K562 (cell line): ENCODE measurements at regions not wholly inside any gene's neighbourhood (a gene's known extent, or its start where the extent isn't known, plus 50 kb on each side); places are given as distances from the start of the nearest gene placed in this dataset.

Source experiments
- ATAC-seq: fragments of 200-7000 bp; cut with Tn5 transposase; 3 replicates; pipeline ENCODE4 v1.9.1; 2020; ENCODE audit warnings: moderate library complexity
- BruUV-seq: library from RNA; stranded (reverse); fragments of 400-500 nt; replicated peaks from 2 replicates; lab custom pipeline; 2021; lab: Mats Ljungman, UMichigan
- CTCF ChIA-PET: fragments of 300-600 bp; formaldehyde crosslinking; extraction: SDS; loops from one replicate; lab custom pipeline; 2021; ENCODE audit warnings: low intra/inter-chr PET ratio; lab: Yijun Ruan, JAX
- POLR2A ChIA-PET: fragments of 300-600, 350-650 bp; sonication (Branson Sonifier 250); formaldehyde crosslinking; extraction: SDS; loops from one replicate; lab custom pipeline; 2021; ENCODE audit warnings: antibody characterized with exemption, inconsistent platforms; lab: Yijun Ruan, JAX
- DNase-seq, 4 experiments: peaks; one replicate each; pipeline versions ENCODE4 v3.0.0 to v3.0.0-alpha.2; 2011 to 2018; ENCODE audit warnings: low spot score in 3 of 4, mixed read lengths in 3 of 4; ENCODE audit errors: extremely low read depth in 1 of 4
- FAIRE-seq: peaks from 2 replicates; lab custom pipeline; 2011; peaks lifted over from hg19 to GRCh38; lab: Jason Lieb, UNC
- H2AFZ ChIP-seq: 2 replicates; pipeline ENCODE4 v1.6.0; 2011; ENCODE audit warnings: low read depth, low read length, control low read depth, inconsistent platforms
- H3K27ac ChIP-seq: fragments of 200-600 bp; 3 replicates; pipeline ENCODE4 v1.8.0; 2011; ENCODE audit warnings: low read depth, mild to moderate bottlenecking, control low read depth, inconsistent platforms, low read length, moderate library complexity, mixed read lengths; ENCODE audit errors: extremely low read depth
- H3K27me3 ChIP-seq, 2 experiments: fragments of 300-600 bp in 1 of 2; 2 replicates in 1 of 2; 3 replicates in 1 of 2; pipeline versions ENCODE4 v1.6.0 to v1.8.0; 2011; ENCODE audit warnings: inconsistent platforms in 2 of 2, low read length in 2 of 2, mild to moderate bottlenecking in 1 of 2, mixed read lengths in 1 of 2, moderate library complexity in 1 of 2; ENCODE audit not compliant: control insufficient read depth in 2 of 2, insufficient read depth in 2 of 2
- H3K36me3 ChIP-seq: fragments of 300-600 bp; 3 replicates; pipeline ENCODE4 v1.8.0; 2011; ENCODE audit warnings: mild to moderate bottlenecking, low read length, inconsistent platforms; ENCODE audit not compliant: control insufficient read depth, insufficient read depth
- H3K4me1 ChIP-seq, 2 experiments: fragments of 200-600 bp in 1 of 2; replicated peaks in 1 of 2; 2 replicates in 1 of 2; 3 replicates in 1 of 2; pipeline versions ENCODE4 v1.5.1 to v1.8.0; 2011; ENCODE audit warnings: inconsistent platforms in 2 of 2, low read length in 2 of 2, mild to moderate bottlenecking in 1 of 2, mixed read lengths in 1 of 2, moderate library complexity in 1 of 2; ENCODE audit not compliant: control insufficient read depth in 2 of 2, insufficient read depth in 2 of 2
- H3K4me2 ChIP-seq: 2 replicates; pipeline ENCODE4 v1.6.1; 2011; ENCODE audit warnings: low read length, control low read depth, inconsistent platforms, mixed read lengths; ENCODE audit not compliant: insufficient read depth
- H3K4me3 ChIP-seq: fragments of 200-600 bp; sonication (generic), shearing (Covaris generic); 2 replicates; pipeline ENCODE4 v1.5.1; 2016; ENCODE audit warnings: control low read depth, inconsistent platforms
- H3K79me2 ChIP-seq: fragments of 200-600 bp; 3 replicates; pipeline ENCODE4 v1.8.0; 2011; ENCODE audit warnings: low read length, inconsistent platforms; ENCODE audit not compliant: control insufficient read depth, insufficient read depth
- H3K9ac ChIP-seq, 2 experiments: 2 replicates each; pipeline versions ENCODE4 v1.6.0 to v1.6.1; 2011; ENCODE audit warnings: low read depth in 2 of 2, low read length in 2 of 2, control low read depth in 1 of 2, inconsistent platforms in 1 of 2, mild to moderate bottlenecking in 1 of 2, mixed read lengths in 1 of 2; ENCODE audit not compliant: insufficient read depth in 1 of 2
- H3K9me1 ChIP-seq: one replicate; pipeline ENCODE4 v1.6.0; 2011; ENCODE audit warnings: inconsistent platforms, mild to moderate bottlenecking, low read length, moderate library complexity; ENCODE audit not compliant: control insufficient read depth, insufficient read depth
- H3K9me3 ChIP-seq: replicated peaks from 2 replicates; pipeline ENCODE4 v1.5.1; 2011; ENCODE audit warnings: low read depth, low read length, inconsistent platforms; ENCODE audit not compliant: control insufficient read depth, insufficient read depth
- H4K20me1 ChIP-seq: replicated peaks from 2 replicates; pipeline ENCODE4 v1.6.1; 2011; ENCODE audit warnings: low read length, inconsistent platforms, mixed read lengths; ENCODE audit not compliant: control insufficient read depth, insufficient read depth
- EHMT2 ChIP-seq: fragments of 450-650 bp; IDR thresholded peaks from 2 replicates; pipeline ENCODE4 v1.6.1; 2018; ENCODE audit warnings: antibody characterized with exemption
- JUN ChIP-seq, 2 experiments: sonication (generic) in 1 of 2; formaldehyde crosslinking in 1 of 2; IDR thresholded peaks; 2 replicates each; pipeline versions ENCODE4 v1.6.1 to v1.8.0; 2012 to 2022; ENCODE audit warnings: borderline replicate concordance in 2 of 2, mild to moderate bottlenecking in 2 of 2, improper control_type of control experiment in 1 of 2, low read depth in 1 of 2, low read length in 1 of 2, missing genetic modification reagents in 1 of 2
- MEIS2 ChIP-seq: fragments of 450-650 bp; IDR thresholded peaks from 2 replicates; pipeline ENCODE4 v1.6.1; 2014; ENCODE audit warnings: mild to moderate bottlenecking; ENCODE audit not compliant: partially characterized antibody
- PBX2 ChIP-seq, 2 experiments: IDR thresholded peaks in 1 of 2; conservative IDR thresholded peaks in 1 of 2; 2 replicates each; pipeline ENCODE4 v1.6.1; 2016; ENCODE audit warnings: low read depth in 2 of 2, mild to moderate bottlenecking in 1 of 2, missing compliant biosample characterization in 1 of 2, missing genetic modification characterization in 1 of 2, moderate library complexity in 1 of 2
- SNIP1 ChIP-seq: fragments of 450-650 bp; IDR thresholded peaks from 2 replicates; pipeline ENCODE4 v1.7.1; 2017; ENCODE audit warnings: low read depth, mild to moderate bottlenecking
- SPI1 ChIP-seq: IDR thresholded peaks from 2 replicates; pipeline ENCODE4 v1.6.1; 2011; ENCODE audit warnings: low read depth, low read length, control low read depth, borderline replicate concordance
- TAL1 ChIP-seq: fragments of 450-650 bp; IDR thresholded peaks from 2 replicates; pipeline ENCODE4 v1.6.1; 2016; ENCODE audit warnings: mild to moderate bottlenecking
- ZNF77 ChIP-seq: fragments of 250-450 bp; sonication (Bioruptor Pico); IDR thresholded peaks from 2 replicates; pipeline ENCODE4 v1.5.0; 2020
- whole genome bisulfite sequencing: fragments of 100-300 bp; shearing (Covaris generic); methylation state at CpG from one replicate; pipeline ENCODE4 v1.1.6; 2016; ENCODE audit warnings: low coverage, mixed read lengths; ENCODE audit not compliant: insufficient coverage; ENCODE audit errors: missing lambda C conversion rate; 5-methylcytosine and 5-hydroxymethylcytosine counted together
- in situ Hi-C: fragments of 300-500 bp; cut with MboI; formaldehyde crosslinking; loops from 4 replicates; pipeline ENCODE4 v1.15.0; 2018; ENCODE audit warnings: inconsistent platforms, mixed read lengths
- intact Hi-C: fragments of 100-400 bp; cut with micrococcal nuclease; formaldehyde crosslinking; loops from 2 replicates; pipeline ENCODE4 v1.14.2; 2022

GRCh38 chr15:79661411-79661810 lies 229.3 kb downstream of the MINAR1 start:
- ATAC-seq (no peak), FAIRE-seq (no peak), DNase-seq (no peak)
- intact Hi-C loops: no loop called here
- H3K9me1 ChIP-seq: no peaks in the 10 kb centered on the region
- H3K9ac ChIP-seq: no peak overlapping the region
- H3K27me3 ChIP-seq: no peaks in the 10 kb centered on the region; a peak in 1 of 5 replicates
- ChIA-PET CTCF (no interaction called here), POLR2A (interaction anchor here (0.7 kb wide), 1 partner anchor 158 kb away, joined by 3 read pairs; no protein-coding TSS in a partner anchor)
- TF ChIP-seq JUN (IDR thresholded peaks at IDR 0.05; ENCODE audit: borderline replicate concordance, low read depth, low read length): no peak
- TF ChIP-seq JUN (CRISPR knock-in tag; IDR thresholded peaks at IDR 0.05; ENCODE audit: borderline replicate concordance): no peak
- no peak for TF ChIP-seq EHMT2
- TF ChIP-seq TAL1: peak; percentile 8; the same call in 1 of the 2 replicates
- no peak overlapping the region for H3K4me3 ChIP-seq
- no peaks in the 10 kb centered on the region; the same call in 1 of the 2 replicates for H4K20me1 ChIP-seq
- 0% methylated on average over 1 of the region's 1 CpG for WGBS
- no peaks in the 10 kb centered on the region for H3K4me1 ChIP-seq
- no peak overlapping the region for H3K4me2 ChIP-seq
- H3K9me3 ChIP-seq: no peaks in the 10 kb centered on the region
- no peaks in the 10 kb centered on the region for H3K79me2 ChIP-seq
- in situ Hi-C loops: no loop called here
- BruUV-seq: no TSS peak
- H3K27ac ChIP-seq: no peak overlapping the region
- H2AFZ ChIP-seq: no peak overlapping the region
- no peaks in the 10 kb centered on the region for H3K36me3 ChIP-seq

- H3K9ac ChIP-seq: no peak overlapping the region
- in situ Hi-C loops (no loop called here), intact Hi-C loops (no loop called here)
- no peak overlapping the region for H3K27ac ChIP-seq
- POLR2A ChIA-PET: no interaction called here
- WGBS: 0% methylated on average over 4 of the region's 4 CpGs
- H3K9me1 ChIP-seq: no peaks in the 10 kb centered on the region
- FAIRE-seq (no peak), DNase-seq (no peak), ATAC-seq (no peak)
- TF ChIP-seq SNIP1 (no peak), SPI1 (peak; percentile 68; the same call in 1 of the 2 replicates), ZNF77 (CRISPR knock-in tag) (no peak), MEIS2 (peak; percentile 54), PBX2 (CRISPR knock-in tag; IDR thresholded peaks at IDR 0.05; ENCODE audit: low read depth) (no peak), PBX2 (tag; conservative IDR thresholded peaks at IDR 0.05; ENCODE audit: low read depth) (0 out of 2 replicates have a peak, but pooled peaks have one; percentile 17)
- H4K20me1 ChIP-seq: no peaks in the 10 kb centered on the region
- CTCF ChIA-PET: no interaction called here
- H3K27me3 ChIP-seq: peaks cover 0 to 9% of the 10 kb centered on the region in 2 experiments; a peak in 2 of 5 replicates
- no peak overlapping the region for H3K4me3 ChIP-seq
- H2AFZ ChIP-seq: no peak overlapping the region
- no peak overlapping the region for H3K4me2 ChIP-seq
- H3K79me2 ChIP-seq: no peaks in the 10 kb centered on the region
- BruUV-seq: no TSS peak
- no peaks in the 10 kb centered on the region for H3K9me3 ChIP-seq
- no peaks in the 10 kb centered on the region for H3K4me1 ChIP-seq
- no peaks in the 10 kb centered on the region for H3K36me3 ChIP-seq
Measured at GRCh38 chr15:79673416-79674123, 223.2 kb downstream of the MTHFS start.
